ENCODE measurements at regions not wholly inside any gene's neighbourhood (a gene's known extent, or its start where the extent isn't known, plus 50 kb on each side); places are given as distances from the start of the nearest gene placed in this dataset.

GRCh38 chr14:85858634-85859033 lies 328.7 kb downstream of the FLRT2 start:
- TF ChIP-seq CTCF (conservative IDR thresholded peaks at IDR 0.05; ENCODE audit: low read depth, low read length) (no peak), MXI1 (IDR thresholded peaks at IDR 0.05; ENCODE audit: borderline replicate concordance, low read depth, low read length) (no peak)

Data from IMR-90 (cell line).